Ishikawa (cell line): ENCODE measurements at regions not wholly inside any gene's neighbourhood (a gene's known extent, or its start where the extent isn't known, plus 50 kb on each side); places are given as distances from the start of the nearest gene placed in this dataset.

Experiments
- CEBPB ChIP-seq: IDR thresholded peaks from 2 replicates; pipeline ENCODE4 v1.6.1; 2012
- CREB1 ChIP-seq: IDR thresholded peaks from 2 replicates; pipeline ENCODE4 v1.6.1; 2012; ENCODE audit warnings: low read depth
- EGR1 ChIP-seq: IDR thresholded peaks from 2 replicates; pipeline ENCODE4 v1.6.1; 2012
- EP300 ChIP-seq: IDR thresholded peaks from 2 replicates; pipeline ENCODE4 v1.6.1; 2012; ENCODE audit warnings: borderline replicate concordance
- FOXM1 ChIP-seq: IDR thresholded peaks from 2 replicates; pipeline ENCODE4 v1.6.1; 2012; ENCODE audit warnings: low read depth, borderline replicate concordance
- MAX ChIP-seq: IDR thresholded peaks from 2 replicates; pipeline ENCODE4 v1.6.1; 2012
- NFIC ChIP-seq: IDR thresholded peaks from 2 replicates; pipeline ENCODE4 v1.6.1; 2012
- RAD21 ChIP-seq: IDR thresholded peaks from 2 replicates; pipeline ENCODE4 v1.6.1; 2012; ENCODE audit warnings: low read depth
- TAF1 ChIP-seq: IDR thresholded peaks from 2 replicates; pipeline ENCODE4 v1.6.1; 2012; ENCODE audit warnings: low read depth, mild to moderate bottlenecking
- TEAD4 ChIP-seq: IDR thresholded peaks from 2 replicates; pipeline ENCODE4 v1.6.1; 2012
- USF1 ChIP-seq: IDR thresholded peaks from 2 replicates; pipeline ENCODE4 v1.6.1; 2012
- YY1 ChIP-seq: IDR thresholded peaks from 2 replicates; pipeline ENCODE4 v1.6.1; 2012; ENCODE audit warnings: low read depth
- TF ChIP-seq, protein P1 (sequence below): IDR thresholded peaks from 2 replicates; pipeline ENCODE4 v1.6.1; 2012; ENCODE audit warnings: low read depth, mild to moderate bottlenecking

- TF ChIP-seq, protein P1, sequence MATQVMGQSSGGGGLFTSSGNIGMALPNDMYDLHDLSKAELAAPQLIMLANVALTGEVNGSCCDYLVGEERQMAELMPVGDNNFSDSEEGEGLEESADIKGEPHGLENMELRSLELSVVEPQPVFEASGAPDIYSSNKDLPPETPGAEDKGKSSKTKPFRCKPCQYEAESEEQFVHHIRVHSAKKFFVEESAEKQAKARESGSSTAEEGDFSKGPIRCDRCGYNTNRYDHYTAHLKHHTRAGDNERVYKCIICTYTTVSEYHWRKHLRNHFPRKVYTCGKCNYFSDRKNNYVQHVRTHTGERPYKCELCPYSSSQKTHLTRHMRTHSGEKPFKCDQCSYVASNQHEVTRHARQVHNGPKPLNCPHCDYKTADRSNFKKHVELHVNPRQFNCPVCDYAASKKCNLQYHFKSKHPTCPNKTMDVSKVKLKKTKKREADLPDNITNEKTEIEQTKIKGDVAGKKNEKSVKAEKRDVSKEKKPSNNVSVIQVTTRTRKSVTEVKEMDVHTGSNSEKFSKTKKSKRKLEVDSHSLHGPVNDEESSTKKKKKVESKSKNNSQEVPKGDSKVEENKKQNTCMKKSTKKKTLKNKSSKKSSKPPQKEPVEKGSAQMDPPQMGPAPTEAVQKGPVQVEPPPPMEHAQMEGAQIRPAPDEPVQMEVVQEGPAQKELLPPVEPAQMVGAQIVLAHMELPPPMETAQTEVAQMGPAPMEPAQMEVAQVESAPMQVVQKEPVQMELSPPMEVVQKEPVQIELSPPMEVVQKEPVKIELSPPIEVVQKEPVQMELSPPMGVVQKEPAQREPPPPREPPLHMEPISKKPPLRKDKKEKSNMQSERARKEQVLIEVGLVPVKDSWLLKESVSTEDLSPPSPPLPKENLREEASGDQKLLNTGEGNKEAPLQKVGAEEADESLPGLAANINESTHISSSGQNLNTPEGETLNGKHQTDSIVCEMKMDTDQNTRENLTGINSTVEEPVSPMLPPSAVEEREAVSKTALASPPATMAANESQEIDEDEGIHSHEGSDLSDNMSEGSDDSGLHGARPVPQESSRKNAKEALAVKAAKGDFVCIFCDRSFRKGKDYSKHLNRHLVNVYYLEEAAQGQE, result no peak
- TF ChIP-seq CEBPB, result no peak
- no peak for TF ChIP-seq EP300
- no peak for TF ChIP-seq TAF1
- TF ChIP-seq FOXM1, result no peak
- no peak for TF ChIP-seq MAX
- no peak for TF ChIP-seq EGR1
- no peak for TF ChIP-seq RAD21
- TF ChIP-seq TEAD4, result no peak
- no peak for TF ChIP-seq YY1
- no peak for TF ChIP-seq NFIC
- TF ChIP-seq USF1, result no peak
- no peak for TF ChIP-seq CREB1
These were observed 84.6 kb upstream of the GRIP1 start for GRCh38 chr12:66763467-66763866.
